ENCODE measurements at regions not wholly inside any gene's neighbourhood (a gene's known extent, or its start where the extent isn't known, plus 50 kb on each side); places are given as distances from the start of the nearest gene placed in this dataset.

GRCh38 chr9:113692256-113692655, 183.9 kb upstream of the ZNF618 start:
- no peak overlapping the region for H3K27ac ChIP-seq
- TF ChIP-seq, protein P1, sequence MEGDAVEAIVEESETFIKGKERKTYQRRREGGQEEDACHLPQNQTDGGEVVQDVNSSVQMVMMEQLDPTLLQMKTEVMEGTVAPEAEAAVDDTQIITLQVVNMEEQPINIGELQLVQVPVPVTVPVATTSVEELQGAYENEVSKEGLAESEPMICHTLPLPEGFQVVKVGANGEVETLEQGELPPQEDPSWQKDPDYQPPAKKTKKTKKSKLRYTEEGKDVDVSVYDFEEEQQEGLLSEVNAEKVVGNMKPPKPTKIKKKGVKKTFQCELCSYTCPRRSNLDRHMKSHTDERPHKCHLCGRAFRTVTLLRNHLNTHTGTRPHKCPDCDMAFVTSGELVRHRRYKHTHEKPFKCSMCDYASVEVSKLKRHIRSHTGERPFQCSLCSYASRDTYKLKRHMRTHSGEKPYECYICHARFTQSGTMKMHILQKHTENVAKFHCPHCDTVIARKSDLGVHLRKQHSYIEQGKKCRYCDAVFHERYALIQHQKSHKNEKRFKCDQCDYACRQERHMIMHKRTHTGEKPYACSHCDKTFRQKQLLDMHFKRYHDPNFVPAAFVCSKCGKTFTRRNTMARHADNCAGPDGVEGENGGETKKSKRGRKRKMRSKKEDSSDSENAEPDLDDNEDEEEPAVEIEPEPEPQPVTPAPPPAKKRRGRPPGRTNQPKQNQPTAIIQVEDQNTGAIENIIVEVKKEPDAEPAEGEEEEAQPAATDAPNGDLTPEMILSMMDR (conservative IDR thresholded peaks at IDR 0.05), result no peak

DNA sequence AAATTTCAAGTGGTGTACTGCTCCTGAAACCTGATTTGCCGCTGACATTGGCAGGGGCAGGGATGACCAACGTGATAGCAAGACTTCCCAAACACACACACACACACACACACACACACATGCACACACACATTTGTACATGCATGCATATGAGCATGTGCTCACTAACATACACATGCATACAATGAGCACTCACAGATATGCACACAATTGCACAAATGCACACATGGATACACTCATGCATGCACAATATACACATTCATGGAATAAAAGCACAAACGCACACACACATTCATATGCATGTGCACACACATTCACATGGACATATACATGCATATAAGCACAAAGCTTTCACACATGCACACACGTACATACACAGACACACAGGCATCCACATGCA, 181.2 kb upstream of the ZNF618 start:
- no peak overlapping the region for H3K27ac ChIP-seq
- TF ChIP-seq, protein P1 (conservative IDR thresholded peaks at IDR 0.05), result no peak

- H3K27ac ChIP-seq, result no peak overlapping the region
- TF ChIP-seq, protein P1 (conservative IDR thresholded peaks at IDR 0.05), result no peak
Observed at GRCh38 chr9:113695440-113695851, 180.7 kb upstream of the ZNF618 start.

GRCh38 chr9:113695901-113696300, 180.2 kb upstream of the ZNF618 start:
- no peak overlapping the region for H3K27ac ChIP-seq
- TF ChIP-seq, protein P1 (conservative IDR thresholded peaks at IDR 0.05), result no peak

GRCh38 chr9:113701774-113702755, 174.0 kb upstream of the ZNF618 start:
- TF ChIP-seq, protein P1 (conservative IDR thresholded peaks at IDR 0.05), result no peak
- H3K27ac ChIP-seq, result no peak overlapping the region

- H3K27ac ChIP-seq, result no peak overlapping the region
- TF ChIP-seq, protein P1 (conservative IDR thresholded peaks at IDR 0.05), result no peak
Observed at GRCh38 chr9:113705306-113705927, 170.7 kb upstream of the ZNF618 start.

DNA sequence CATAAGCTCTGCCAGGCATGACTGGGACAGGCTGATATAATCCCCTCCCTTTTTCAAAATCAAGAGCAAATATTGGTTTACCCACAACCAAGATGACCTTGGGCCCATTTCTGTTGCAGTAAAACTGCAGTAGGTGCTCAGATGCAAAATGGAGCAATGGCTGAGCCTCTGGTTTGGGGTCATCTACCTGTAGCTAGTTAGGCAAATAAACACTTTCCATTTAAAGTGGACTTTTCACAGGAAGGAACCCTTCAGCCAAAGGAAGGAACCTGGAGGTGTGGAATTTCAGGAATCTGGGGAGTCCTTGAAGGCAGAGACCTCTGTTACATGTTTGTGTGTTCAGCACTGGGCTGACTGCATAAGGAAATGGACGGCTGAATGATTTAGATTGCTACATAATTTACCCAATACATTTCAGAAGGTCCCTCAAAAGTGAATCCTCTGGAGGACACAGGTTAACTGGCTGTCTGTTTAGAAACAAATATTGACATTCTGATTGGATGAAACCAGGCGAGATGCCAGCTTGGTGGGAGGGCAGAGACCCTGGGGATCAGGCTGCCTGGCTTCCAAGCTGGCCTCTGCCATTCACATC, 170.1 kb upstream of the ZNF618 start:
- TF ChIP-seq, protein P1 (conservative IDR thresholded peaks at IDR 0.05), result no peak
- no peak overlapping the region for H3K27ac ChIP-seq
